Chondrocyte (in vitro differentiated cells): ENCODE measurements at regions not wholly inside any gene's neighbourhood (a gene's known extent, or its start where the extent isn't known, plus 50 kb on each side); places are given as distances from the start of the nearest gene placed in this dataset.

ENCODE experiments used
- DNase-seq: peaks from one replicate; pipeline ENCODE4 v3.0.0; 2021; ENCODE audit warnings: mixed read lengths, low spot score
- H3K27ac Mint-ChIP-seq: one replicate; pipeline ENCODE4 v1.8.0; 2021; ENCODE audit warnings: mild to moderate bottlenecking, moderate library complexity, mixed read lengths; ENCODE audit not compliant: unreplicated experiment
- H3K27me3 Mint-ChIP-seq: 2 replicates; pipeline ENCODE4 v1.8.0; 2021; ENCODE audit warnings: low read depth, mixed read lengths
- H3K36me3 Mint-ChIP-seq: 2 replicates; pipeline ENCODE4 v1.8.0; 2021; ENCODE audit warnings: low read depth, mixed read lengths
- H3K4me1 Mint-ChIP-seq: 2 replicates; pipeline ENCODE4 v1.8.0; 2021; ENCODE audit warnings: low read depth, mild to moderate bottlenecking, mixed read lengths
- H3K4me3 Mint-ChIP-seq: one replicate; pipeline ENCODE4 v1.8.0; 2021; ENCODE audit warnings: mild to moderate bottlenecking, moderate library complexity, mixed read lengths; ENCODE audit not compliant: unreplicated experiment
- H3K9me3 Mint-ChIP-seq: 2 replicates; pipeline ENCODE4 v1.8.0; 2021; ENCODE audit warnings: low read depth, mixed read lengths
- TF ChIP-seq, protein P1 (sequence below): fragments of 200-600 bp; sonication (generic); IDR thresholded peaks from 2 replicates; pipeline ENCODE4 v1.5.0; 2021; ENCODE audit warnings: antibody characterized with exemption, mild to moderate bottlenecking, moderate library complexity

- no peak overlapping the region for H3K4me3 Mint-ChIP-seq
- H3K4me1 Mint-ChIP-seq = no peaks in the 10 kb centered on the region
- no peak overlapping the region for H3K27ac Mint-ChIP-seq
- TF ChIP-seq, protein P1, sequence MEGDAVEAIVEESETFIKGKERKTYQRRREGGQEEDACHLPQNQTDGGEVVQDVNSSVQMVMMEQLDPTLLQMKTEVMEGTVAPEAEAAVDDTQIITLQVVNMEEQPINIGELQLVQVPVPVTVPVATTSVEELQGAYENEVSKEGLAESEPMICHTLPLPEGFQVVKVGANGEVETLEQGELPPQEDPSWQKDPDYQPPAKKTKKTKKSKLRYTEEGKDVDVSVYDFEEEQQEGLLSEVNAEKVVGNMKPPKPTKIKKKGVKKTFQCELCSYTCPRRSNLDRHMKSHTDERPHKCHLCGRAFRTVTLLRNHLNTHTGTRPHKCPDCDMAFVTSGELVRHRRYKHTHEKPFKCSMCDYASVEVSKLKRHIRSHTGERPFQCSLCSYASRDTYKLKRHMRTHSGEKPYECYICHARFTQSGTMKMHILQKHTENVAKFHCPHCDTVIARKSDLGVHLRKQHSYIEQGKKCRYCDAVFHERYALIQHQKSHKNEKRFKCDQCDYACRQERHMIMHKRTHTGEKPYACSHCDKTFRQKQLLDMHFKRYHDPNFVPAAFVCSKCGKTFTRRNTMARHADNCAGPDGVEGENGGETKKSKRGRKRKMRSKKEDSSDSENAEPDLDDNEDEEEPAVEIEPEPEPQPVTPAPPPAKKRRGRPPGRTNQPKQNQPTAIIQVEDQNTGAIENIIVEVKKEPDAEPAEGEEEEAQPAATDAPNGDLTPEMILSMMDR = no peak
- H3K9me3 Mint-ChIP-seq = peaks cover 5% of the 10 kb centered on the region
- DNase-seq = no peak
- H3K36me3 Mint-ChIP-seq = no peaks in the 10 kb centered on the region
- H3K27me3 Mint-ChIP-seq = peaks cover 4% of the 10 kb centered on the region
These were observed 407.6 kb upstream of the DEPDC1 start for GRCh38 chr1:68904477-68904876.

DNA sequence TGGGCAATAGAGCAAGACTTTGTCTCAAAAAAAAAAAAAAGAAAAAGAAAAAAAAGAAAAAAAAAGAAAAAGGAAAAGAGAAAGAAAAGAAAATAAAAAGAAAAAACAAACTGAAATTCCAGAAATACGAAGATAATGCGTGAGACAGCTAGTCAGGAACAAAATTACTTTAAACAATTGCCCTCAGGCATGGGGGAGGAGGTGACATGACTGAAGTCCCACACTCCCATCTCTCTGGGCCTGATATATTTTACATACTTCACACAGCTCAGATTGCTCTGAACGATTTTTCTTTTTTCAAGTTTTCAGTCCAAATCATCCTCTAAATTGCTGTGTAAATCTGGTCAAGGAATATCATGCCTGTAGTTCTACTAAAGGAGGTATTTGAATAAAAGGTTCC lies 409.5 kb upstream of the DEPDC1 start:
- Mint-ChIP-seq H3K36me3 (no peaks in the 10 kb centered on the region), H3K4me3 (no peak overlapping the region), H3K4me1 (no peaks in the 10 kb centered on the region), H3K27ac (no peak overlapping the region), H3K27me3 (peaks cover 3% of the 10 kb centered on the region), H3K9me3 (peaks cover 13% of the 10 kb centered on the region)
- TF ChIP-seq, protein P1 = no peak
- DNase-seq = no peak

DNA sequence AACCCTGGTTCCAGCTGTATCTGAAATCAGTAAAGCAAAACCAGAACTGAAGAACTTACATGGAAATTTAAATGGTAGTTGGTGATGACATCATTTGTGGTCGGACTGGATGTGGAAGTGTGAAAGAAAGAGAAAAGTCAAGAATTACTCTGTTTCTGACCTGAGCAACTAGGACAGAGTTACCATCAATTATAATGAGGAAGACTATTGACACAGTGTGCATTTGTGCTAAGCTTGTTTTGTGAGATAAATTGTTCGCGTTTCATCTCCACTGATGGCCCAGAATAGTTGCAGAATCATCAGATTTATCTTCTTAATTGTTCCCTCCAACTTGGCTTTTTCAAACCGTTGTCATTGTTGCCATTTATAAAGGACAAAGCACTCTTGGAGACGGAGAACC lies 410.6 kb upstream of the DEPDC1 start:
- Mint-ChIP-seq H3K4me1 (no peaks in the 10 kb centered on the region), H3K4me3 (no peak overlapping the region), H3K9me3 (peaks cover 13% of the 10 kb centered on the region), H3K27ac (no peak overlapping the region), H3K36me3 (no peaks in the 10 kb centered on the region), H3K27me3 (no peaks in the 10 kb centered on the region)
- TF ChIP-seq, protein P1 = no peak
- no peak for DNase-seq

DNA sequence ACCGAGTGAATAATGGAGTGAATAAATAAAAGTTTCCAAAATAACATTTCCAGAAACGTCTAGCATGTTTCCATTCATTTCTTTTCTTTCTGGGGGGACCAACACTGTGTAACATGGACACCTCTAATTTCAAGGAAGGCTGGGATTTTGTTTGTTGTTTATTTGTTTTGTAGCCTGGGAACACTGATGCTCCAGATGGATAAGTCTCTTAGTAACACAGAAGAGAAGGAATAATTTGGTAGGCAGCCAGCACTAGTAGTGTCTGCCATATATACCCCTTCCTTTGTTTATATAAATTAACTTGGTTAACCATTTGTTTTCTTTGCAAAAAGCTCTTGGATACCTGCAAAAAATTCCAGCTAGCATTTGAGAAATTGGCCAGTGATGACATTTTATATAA lies 411.4 kb upstream of the DEPDC1 start:
- Mint-ChIP-seq H3K9me3 (peaks cover 13% of the 10 kb centered on the region), H3K4me1 (no peaks in the 10 kb centered on the region), H3K36me3 (no peaks in the 10 kb centered on the region), H3K27me3 (no peaks in the 10 kb centered on the region), H3K27ac (no peak overlapping the region), H3K4me3 (no peak overlapping the region)
- TF ChIP-seq, protein P1 = no peak
- DNase-seq = no peak

DNA sequence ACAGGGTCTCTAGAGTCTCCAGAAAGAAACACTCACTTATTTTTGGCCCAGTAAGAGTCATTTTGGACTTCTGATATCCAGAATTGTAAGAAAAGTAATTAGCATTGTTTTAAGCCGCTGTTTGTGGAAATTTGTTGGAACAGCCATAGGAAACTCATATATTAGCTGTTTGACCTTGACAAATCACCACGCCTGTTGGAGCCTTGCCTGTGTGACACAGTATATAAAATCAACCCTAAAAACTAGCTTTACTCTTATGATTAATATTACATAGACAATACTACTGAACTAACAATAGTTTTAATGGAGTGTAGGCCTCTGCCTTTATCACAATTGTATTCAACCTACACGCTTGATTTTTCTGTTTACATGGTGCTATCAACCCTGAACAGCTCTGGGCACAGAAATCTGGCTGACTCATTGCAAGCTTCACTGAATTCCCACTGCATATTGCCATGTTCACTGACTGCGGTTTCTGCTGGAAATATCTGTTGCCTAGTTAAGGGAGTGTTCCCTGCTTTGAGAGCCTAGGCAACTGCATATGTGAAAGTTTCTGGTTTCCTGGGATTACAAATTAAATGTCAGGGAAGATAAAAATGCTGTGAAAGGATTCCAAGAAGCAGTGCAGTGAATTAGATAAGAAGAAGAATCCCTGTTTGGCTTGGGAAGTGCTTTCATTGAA lies 419.5 kb upstream of the DEPDC1 start:
- no peak overlapping the region for H3K27ac Mint-ChIP-seq
- no peaks in the 10 kb centered on the region for H3K27me3 Mint-ChIP-seq
- no peaks in the 10 kb centered on the region for H3K9me3 Mint-ChIP-seq
- H3K36me3 Mint-ChIP-seq = no peaks in the 10 kb centered on the region
- no peak for DNase-seq
- no peaks in the 10 kb centered on the region for H3K4me1 Mint-ChIP-seq
- TF ChIP-seq, protein P1 = no peak
- H3K4me3 Mint-ChIP-seq = no peak overlapping the region
